ENCODE measurements at regions not wholly inside any gene's neighbourhood (a gene's known extent, or its start where the extent isn't known, plus 50 kb on each side); places are given as distances from the start of the nearest gene placed in this dataset.
"Not testable (repeated sequence)": the region's sequence is repeated elsewhere in the genome, so short reads cannot be mapped to it uniquely, and the experiment has no call there.

DNA sequence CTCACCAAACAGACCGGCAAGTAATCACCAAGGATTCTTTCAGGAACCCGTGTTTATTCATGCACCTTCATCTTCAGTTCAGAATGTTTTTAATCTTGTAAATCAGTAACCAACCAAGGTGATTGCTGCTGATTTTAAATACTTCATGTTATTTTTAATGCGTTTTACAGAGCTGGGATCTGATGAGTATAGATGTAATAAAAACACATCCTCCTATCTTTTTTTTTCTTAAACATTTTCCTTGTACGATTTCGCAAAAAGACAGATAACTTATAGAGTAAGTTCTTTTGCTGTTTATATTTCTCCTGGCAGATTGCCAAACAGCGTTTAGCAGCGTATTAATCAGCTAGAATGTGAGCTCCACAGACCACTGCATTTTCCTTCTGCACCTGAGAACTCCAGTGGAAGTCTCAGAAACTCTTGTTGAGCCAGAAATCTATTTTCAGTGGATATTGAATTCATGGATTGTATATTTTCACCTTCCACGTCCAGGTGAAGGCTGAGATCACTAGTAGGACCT lies 397.8 kb upstream of the NRP1 start:
- DNase-seq, result no peak

DNA sequence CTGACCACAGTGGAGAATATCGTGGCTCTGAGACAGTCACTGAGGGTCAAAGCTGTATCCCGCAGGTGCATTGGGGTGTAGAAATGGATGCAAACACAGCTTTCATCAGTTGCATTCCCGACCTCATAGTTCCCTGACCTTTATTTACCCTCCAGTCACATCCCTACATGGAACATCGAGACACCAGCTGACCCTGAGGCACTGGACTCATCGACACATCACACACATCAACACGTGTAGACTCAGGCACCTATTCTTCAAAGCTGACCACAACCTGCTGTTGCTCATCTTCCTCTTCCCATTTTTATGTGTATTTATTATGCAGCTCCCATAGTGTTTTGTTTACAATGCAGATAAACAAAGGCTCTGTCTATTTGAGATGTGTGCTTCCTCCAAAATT lies 396.9 kb upstream of the NRP1 start:
- no peak for DNase-seq

DNA sequence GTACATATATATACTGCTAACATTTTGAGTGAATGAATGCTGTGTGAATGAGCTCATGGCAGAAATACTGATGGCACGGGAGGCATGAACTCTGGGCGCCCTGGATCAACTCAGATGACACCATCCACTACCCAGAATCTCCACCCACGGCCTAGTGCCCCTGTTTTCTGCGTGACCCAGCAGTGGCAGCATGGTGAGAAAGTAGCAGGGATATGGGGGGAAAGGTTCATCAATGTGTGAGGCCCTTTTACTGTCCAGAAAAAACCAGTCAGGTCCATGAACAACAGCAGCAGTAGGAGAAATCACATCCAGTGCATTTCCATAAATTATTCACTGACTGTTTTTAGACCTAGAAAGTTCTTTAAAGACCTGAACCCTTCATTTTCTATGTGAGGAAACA lies 391.0 kb upstream of the NRP1 start:
- DNase-seq, result no peak

DNA sequence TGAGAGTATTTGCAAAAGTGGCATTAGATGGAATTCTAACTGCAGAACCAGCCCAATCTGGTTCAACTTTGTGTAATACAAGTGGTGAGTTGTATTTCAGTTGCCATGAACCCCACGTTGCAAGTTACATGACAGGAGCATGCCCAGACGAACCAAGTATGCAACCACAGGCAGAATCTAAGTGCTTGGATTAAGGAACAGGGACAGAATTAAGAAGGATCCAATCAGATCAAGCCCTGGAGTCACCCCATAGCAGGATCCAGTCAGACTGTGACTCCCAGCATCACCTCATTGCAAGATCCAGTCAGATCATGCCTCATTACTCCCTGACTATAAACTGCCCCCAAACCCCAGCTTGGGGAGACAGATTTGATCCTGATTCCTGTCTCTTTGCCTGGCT lies 388.7 kb upstream of the NRP1 start:
- DNase-seq, result no peak

DNA sequence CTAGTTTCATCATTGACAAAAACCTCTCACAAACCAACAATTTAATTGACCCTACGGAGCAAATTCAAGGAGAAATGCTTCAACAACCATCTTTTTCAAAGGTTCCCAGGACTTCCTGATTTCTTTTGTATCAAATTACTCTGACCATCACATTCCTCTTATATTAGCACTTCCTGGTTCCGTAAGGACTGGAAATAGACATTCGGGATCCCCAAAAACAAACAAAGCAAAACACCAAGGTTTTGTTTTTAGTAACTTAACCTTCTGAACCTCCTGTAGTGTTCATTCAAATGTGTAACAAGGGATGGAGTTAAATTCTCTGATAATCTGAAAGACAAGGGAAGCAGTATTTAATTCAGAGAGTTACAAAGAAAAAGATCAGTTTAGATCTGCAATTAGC lies 387.6 kb upstream of the NRP1 start:
- DNase-seq, result no peak

DNA sequence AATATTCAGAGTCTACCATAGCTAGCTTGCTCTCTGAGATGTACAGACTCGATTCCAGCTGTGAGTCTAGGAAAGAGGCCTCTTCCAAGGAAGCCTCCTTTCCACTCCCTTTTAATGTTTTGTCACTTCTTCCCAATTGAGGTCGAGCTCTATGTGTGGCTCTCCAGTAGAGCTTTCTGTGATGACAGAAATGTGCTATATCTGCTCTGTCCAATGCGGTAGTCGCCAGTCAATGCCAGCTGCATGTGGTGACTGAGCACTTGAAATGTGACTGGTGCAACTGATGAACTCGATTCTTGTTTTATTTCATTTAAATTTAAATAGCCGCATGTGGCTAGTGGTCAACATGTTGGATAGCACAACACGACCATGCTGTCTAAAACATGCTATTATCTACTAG lies 387.0 kb upstream of the NRP1 start:
- DNase-seq, result no peak

DNA sequence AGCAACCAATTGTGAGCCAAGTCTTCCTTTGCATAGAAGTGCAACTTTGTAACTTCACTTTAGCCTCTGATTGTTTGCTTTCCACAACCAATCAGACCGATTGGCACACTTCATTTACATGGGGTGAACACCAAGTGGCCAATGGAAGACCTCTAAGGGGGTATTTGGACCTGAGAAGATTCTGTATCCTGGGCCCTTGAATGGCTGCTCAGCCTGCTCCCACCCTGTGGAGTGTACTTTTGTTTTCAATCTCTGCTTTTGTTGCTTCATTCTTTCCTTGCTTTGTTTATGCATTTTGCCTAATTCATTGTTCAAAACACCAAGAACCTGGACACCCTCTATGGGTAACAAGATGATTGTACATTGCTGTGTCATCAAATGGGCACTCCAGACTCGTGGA lies 385.7 kb upstream of the NRP1 start:
- no peak for DNase-seq

DNA sequence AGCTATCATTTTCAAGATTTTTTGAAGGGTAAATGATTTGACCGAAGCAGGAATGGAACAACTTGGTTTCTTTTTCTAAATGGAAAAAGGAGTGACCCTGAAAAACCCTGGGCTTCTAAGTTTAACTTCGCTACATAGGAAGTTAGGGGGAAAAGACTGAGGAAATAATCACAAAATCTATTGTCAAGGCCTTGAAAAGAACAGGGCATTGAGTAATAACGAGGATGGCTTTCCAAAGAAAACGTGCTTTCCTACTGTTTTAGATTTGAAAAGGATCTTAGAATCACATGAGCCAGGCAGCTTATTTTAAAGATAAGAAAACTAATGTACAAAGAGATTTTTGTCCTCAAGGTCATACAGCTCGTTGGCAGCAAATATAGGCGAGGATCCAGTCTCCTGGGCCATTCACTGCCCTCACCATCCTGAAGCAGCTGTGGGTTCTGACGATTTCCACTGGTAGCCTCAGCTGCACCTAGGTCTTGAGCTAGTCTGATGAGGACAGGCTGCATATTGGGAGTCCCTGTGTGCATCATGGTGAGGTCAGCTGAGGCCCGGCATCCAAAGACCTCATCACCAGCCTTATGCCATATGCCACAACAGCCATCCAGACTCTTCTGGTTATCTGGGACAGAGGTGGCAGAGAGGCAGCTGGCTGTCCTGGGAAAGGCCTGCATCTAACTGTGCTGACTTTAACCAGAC lies 384.7 kb upstream of the NRP1 start:
- DNase-seq, result no peak

DNA sequence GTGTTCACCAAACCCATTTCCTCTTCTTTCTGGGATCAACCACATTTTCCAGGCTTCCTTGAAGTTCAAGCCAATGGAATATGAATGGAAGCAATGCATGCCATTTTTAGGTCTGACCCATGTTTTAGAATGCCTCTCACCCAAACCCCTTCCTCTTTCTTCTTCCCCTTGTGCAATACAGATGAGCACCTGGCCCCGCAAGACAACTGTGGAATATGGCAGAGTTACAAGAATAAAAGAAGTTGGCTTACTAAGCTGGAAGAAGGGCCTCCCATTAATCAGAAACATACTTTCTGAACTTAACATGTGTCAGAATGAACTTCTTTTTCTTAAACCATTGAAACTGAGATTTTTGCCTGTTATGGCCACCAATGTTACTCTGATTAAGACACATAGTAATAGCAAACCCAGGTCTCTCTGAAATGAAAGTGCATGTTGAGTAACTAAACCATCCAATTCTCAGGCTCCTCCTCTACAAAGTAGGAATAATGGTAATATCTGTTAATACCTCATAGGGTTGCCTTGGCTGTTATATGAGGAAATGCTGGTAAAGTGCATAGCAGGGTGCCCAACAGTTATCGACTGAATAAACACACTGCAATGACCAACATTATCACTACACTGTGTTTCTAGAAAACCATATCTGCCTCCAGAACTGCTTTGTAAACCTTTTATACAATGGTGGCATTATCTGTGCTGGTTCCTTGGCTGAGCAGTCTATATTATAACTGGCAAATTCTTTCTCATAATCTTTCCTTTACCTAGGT lies 382.2 kb upstream of the NRP1 start:
- no peak for DNase-seq

DNA sequence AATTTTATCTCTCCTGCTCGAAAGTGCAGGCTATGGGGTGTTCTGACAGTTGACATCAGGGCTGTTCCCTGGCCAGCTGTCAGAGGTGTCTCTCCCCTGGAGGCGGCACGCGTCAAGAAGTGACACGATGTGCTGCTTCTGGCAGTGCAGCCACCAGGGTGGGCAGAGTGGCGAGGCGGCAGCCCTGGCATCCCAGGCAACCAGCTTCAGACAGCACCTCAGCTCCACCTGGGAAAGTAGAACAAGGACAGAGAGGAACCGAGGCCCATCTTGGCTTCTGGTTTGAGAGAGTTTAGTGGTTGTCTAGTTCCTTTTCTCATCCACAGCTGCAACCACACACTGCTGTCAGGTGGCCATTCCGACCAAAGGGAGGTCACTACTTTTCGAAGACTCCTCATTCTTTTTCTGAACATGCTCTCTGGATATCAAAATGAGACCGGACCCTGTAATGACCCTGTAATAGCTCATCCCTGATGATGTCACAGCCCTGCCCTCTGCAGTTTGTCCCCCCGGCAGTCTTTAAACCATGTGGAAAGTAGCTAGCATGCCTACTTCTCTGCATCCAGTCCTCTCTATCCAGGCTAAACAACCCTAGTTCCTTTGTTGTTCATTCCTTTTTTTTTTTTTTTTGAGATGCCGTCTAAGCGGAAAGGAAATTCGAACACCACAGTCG lies 381.0 kb upstream of the NRP1 start:
- DNase-seq, result no peak

DNA sequence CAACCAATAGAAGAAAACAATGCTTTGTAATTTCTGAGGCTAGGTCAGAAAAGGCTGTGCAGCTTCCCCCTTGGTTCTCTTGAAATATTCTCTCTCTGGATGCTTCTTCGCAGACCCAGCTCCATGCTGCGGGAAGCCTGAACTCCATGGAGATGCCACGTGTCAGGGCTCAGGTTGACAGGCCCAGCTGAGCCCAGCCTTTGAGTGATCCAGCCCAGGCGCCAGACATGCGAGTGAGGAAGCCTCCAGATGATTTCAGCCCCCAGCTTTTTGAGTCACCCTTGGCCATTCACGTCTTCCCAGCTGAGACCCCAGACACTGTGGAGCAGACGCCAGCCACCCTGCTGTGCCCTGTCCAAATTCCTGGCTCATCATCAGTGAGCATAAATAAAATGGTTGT lies 378.4 kb upstream of the NRP1 start:
- no peak for DNase-seq

DNA sequence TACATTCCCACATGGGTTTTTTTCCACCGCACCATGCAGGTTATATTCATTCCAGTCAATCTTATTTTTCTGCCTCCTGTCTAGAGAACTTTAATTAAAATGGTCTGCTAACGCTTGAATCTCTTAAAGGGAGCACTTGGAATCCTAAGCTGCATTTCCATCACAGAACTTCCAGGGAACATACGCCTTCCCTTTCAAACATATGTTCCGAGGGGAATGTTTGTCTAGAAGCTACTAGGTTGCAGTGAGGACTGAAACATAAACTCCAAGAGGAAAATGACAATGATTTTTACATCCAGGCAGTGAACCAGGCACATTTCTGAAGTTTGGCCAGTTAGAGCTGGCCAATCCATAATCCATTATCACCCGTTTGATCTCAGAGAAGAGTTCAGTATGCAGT lies 375.5 kb upstream of the NRP1 start:
- no peak for DNase-seq

DNA sequence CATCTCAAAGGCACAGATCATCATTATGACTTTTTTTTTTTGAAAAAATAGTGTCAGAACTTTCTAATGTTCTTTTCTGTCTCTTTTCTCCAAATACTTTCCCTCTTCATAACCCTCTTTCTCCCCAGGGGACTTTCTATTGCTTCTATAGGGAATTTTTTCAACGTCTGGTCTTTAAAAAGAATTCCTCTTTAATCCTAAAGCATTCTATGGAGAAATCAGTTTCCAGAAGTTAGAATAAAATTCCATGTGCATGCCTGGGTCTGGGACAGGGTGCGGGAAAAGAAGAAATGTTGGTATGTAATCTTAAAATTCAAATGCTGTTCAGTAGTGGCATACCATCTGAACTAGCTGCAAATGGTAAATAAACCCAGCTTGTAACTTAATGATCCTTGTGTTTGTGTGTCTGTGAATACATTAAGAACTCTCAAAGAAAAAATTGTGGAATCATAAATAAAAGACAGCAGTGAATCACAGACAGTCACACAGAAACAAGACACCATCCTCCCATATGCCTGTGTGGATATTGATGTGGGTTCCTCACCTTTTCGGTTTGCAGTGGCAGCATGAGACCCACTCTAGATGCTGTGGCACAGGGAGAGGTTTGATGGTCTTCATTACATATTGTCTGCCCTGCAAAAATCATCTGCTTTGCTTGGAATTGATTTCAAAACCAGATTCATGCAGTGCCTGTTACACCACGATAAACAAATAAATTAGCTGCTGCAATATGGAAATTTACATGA lies 374.7 kb upstream of the NRP1 start:
- DNase-seq, result no peak

DNA sequence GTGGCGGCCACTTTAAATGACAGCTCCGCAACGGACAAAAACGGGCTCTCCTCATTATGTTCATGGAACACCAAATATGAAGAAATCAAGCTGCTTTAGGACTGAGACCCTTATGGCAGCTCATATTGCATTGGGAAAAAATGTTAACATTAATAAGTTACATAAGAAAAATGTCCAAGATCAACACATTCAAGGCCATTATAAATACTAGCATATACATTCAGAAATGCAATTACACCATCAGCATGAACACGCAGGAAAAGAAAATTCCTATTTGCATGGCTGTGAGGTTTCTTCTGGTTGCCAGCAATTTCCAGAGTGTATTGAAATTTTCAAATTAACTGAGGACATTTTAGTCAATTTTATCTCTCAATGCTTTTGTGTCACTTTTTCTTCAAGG lies 374.1 kb upstream of the NRP1 start:
- no peak for DNase-seq

DNA sequence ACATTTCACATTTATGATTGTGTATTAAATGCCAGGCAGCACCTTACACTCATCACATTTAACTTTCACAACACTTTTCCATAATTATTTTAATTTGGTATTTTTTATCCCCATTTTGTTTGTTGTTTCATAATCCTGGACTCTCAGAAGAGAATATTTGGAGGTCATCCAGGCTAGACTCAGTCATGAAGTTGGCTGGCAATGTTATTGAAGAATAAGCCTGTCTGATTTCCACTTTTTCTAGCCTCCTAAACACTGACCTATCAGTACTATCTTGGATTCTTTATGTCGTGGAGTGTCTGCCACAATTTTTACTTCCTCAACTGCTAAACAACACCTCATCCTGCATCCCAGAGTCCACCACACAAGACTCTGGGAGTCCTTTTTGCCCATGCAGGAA lies 372.3 kb upstream of the NRP1 start:
- DNase-seq, result no peak

DNA sequence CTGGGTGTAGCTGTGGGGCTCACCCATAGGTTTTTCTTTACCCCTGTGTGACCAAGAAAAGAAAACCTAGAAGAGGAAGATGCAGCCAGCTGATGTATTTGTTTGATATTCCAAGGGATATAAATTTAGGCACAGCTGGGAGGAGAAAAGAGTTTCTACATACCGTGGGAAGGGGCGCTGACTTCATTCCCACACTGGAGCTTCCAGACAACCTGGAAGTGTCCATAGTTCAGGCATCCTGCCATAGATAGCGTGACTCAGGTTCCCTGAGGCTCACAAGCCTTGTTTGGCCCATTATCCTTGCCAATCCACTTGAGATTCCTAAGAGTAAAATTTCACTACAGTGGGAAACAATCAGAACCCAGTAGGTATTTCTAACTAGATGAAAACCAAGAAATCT lies 371.7 kb upstream of the NRP1 start:
- no peak for DNase-seq

DNA sequence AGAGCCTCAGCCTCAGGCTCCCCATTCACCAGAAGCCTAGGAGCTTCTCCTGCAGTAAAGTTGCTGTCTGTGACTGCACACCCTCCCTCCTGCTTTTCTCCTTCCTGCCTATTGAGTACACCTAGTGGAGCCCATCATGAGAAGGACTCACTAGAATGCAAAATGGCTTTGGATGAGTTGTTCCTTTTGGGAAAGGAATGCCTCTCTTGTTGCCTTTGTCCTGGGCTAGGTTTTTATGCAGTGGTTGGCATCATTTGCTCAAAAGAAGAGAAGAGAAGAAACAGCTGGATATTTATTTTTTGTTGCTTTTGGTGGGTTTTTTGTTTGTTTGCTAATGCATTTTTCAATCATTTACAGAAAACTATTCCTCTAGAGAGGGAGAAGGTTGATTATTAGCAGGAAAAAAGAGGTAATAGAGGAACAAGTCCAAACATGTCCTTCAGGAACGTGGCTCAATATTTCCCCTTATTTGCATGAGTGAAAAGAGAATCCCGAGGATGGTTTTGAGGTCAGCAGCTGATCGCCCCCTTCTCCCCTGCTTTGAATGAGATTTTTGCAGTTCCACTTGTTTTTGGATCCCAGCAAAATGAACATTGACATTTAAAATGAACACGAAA lies 369.9 kb upstream of the NRP1 start:
- DNase-seq, result no peak

DNA sequence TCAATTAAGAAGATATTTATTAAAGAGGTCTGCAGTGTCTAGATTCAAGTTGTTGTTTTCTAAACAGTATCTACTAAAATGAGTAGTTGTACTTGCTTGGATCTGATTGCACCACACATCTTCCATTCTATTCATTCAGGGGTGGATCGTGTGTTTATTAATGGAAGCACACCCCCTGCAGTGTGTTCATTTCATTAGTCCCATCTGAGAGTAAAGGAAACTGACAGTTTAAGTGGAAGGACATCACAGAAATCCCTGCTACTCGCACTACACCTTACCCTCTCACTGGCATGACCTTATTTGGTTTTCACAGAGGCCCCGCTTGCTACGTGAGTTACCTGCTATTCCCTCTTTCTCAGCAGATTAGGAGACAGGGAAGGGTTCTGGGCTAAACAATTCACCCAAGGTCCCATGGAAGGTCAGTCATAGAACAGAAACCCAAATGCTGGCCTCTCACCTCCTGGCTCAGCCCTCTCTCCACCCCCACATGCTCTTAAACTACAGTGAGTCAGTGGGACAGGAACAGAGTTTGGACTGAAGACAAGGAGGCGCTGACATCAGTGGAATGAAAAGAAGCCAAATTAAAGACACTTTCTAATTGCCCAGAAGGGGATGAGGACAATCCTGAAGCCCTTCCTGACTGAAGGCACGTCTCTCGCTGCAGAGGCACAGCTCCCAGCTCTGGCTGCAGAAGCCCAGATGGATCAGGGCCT lies 369.2 kb upstream of the NRP1 start:
- DNase-seq, result no peak

DNA sequence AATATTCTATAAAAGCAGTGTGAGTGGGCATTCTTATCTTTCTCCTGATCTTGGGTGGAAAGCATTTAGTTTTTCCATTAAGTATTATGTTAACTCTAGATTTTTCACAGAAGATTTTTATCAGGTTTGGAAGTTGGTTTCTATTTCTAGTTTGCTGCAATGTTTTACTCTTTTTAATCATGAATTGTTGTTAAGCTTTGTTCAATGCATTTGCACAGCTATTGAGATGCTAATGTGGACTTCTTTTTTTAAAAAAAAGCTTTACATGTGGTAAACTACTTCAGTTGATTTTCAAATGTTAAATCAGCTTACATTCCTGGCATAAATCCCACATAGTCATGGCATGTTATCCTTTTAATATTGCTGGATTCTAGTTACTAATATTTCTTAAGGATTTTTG lies 363.6 kb upstream of the NRP1 start:
- no peak for DNase-seq

DNA sequence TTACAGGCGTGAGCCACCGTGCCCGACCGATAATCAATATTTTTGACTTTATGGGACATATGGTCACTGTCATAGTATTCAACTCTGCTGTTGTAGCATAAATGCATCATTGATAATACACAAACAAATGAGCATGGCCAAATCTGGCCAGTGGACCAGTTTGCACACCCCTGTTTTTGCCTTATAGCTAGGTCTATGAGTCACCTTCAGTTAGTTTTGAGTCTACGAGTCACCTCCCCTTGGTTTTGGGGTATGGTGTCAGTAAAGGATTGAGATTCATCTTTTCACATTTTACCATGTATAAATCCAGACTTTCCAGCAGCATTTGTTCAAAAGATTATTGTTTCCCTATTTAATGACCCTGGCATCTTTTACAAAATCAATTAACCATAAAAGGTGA lies 362.5 kb upstream of the NRP1 start:
- DNase-seq, result no peak

DNA sequence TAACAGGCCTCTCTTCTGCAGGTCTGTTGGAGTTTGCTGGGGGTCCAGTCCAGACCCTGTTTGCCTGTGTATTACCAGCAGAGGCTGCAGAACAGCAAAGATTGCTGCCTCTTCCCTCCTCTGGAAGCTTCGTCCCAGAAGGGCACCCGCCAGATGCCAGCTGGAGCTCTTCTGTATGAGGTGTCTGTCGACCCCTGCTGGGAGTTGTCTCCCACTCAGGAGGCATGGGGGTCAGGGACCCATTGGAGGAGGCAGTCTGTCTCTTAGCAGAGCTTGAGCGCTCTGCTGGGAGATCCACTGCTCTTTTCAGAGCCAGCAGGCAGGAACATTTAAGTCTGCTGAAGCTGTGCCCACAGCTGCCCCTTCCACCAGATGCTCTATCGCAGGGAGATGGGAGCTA lies 361.1 kb upstream of the NRP1 start:
- DNase-seq, result no peak

DNA sequence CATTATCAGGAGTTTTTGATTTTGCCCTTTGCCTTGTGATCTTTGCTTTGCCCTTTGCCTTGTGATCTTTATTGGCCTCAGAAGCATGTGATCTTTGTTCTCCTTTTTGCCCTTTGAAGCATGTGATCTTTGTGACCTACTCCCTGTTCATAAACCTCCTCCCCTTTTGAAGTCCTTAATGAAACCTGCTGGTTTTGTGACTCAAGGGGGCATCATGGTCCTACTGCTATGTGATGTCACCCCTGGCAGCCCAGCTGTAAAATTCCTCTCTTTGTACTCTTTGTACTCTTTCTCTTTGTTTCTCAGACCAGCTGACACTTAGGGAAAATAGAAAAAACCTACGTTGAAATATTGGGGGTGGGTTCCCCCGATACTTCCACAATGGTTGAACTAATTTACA lies 356.1 kb upstream of the NRP1 start:
- DNase-seq, result not testable (repeated sequence)
